GM23338 (cell line): ENCODE measurements at regions not wholly inside any gene's neighbourhood (a gene's known extent, or its start where the extent isn't known, plus 50 kb on each side); places are given as distances from the start of the nearest gene placed in this dataset.

Experiments
- ATAC-seq: fragments of 200-7000 bp; cut with Tn5 transposase; 3 replicates; pipeline ENCODE4 v1.9.1; 2020
- DNase-seq: peaks from one replicate; pipeline ENCODE4 v3.0.0-alpha.2; 2015; ENCODE audit warnings: low spot score
- H2AFZ ChIP-seq: fragments of 200-600 bp; sonication (generic); 2 replicates; pipeline ENCODE4 v1.8.0; 2016; ENCODE audit warnings: antibody characterized with exemption, mild to moderate bottlenecking, moderate library complexity
- H3F3A ChIP-seq: fragments of 200-600 bp; sonication (generic); replicated peaks from 2 replicates; pipeline ENCODE4 v1.8.0; 2017; ENCODE audit warnings: antibody characterized with exemption, mixed run types, low read depth
- H3K27ac ChIP-seq: fragments of 200-600 bp; sonication (generic); 2 replicates; pipeline ENCODE4 v1.6.1; 2016; ENCODE audit warnings: low read depth
- H3K27me3 ChIP-seq: fragments of 200-600 bp; sonication (generic); 2 replicates; pipeline ENCODE4 v1.8.0; 2016; ENCODE audit warnings: mild to moderate bottlenecking, mixed run types, moderate library complexity; ENCODE audit not compliant: insufficient read depth
- H3K36me3 ChIP-seq: fragments of 200-600 bp; sonication (generic); 2 replicates; pipeline ENCODE4 v1.8.0; 2016; ENCODE audit warnings: mild to moderate bottlenecking; ENCODE audit not compliant: insufficient read depth
- H3K4me1 ChIP-seq: fragments of 200-600 bp; sonication (generic); 2 replicates; pipeline ENCODE4 v1.8.0; 2016; ENCODE audit warnings: mild to moderate bottlenecking, moderate library complexity; ENCODE audit not compliant: insufficient read depth
- H3K4me2 ChIP-seq: fragments of 200-600 bp; sonication (generic); 2 replicates; pipeline ENCODE4 v1.7.1; 2017; ENCODE audit warnings: mixed run types
- H3K4me3 ChIP-seq: fragments of 200-600 bp; sonication (generic); 2 replicates; pipeline ENCODE4 v1.6.1; 2016; ENCODE audit warnings: mixed run types
- H3K79me2 ChIP-seq: fragments of 200-600 bp; sonication (generic); replicated peaks from 2 replicates; pipeline ENCODE4 v1.8.0; 2017; ENCODE audit warnings: mild to moderate bottlenecking; ENCODE audit not compliant: insufficient read depth
- H3K9me2 ChIP-seq: fragments of 200-600 bp; sonication (generic); 2 replicates; pipeline ENCODE4 v1.8.0; 2017; ENCODE audit not compliant: insufficient read depth
- H4K20me1 ChIP-seq: fragments of 200-600 bp; sonication (generic); replicated peaks from 2 replicates; pipeline ENCODE4 v1.8.0; 2017; ENCODE audit warnings: mild to moderate bottlenecking; ENCODE audit not compliant: insufficient read depth
- H3K27ac Mint-ChIP-seq: 2 replicates; pipeline ENCODE4 v1.8.0; 2020; ENCODE audit warnings: inconsistent platforms, mild to moderate bottlenecking, moderate library complexity, mixed read lengths
- H3K27me3 Mint-ChIP-seq: 3 replicates; pipeline ENCODE4 v1.8.0; 2022; ENCODE audit warnings: low read depth, mild to moderate bottlenecking, moderate library complexity, mixed read lengths, inconsistent platforms; ENCODE audit not compliant: insufficient read depth, poor library complexity
- H3K36me3 Mint-ChIP-seq: 3 replicates; pipeline ENCODE4 v1.8.0; 2021; ENCODE audit warnings: low read depth, mild to moderate bottlenecking, inconsistent platforms, moderate library complexity, mixed read lengths
- H3K4me1 Mint-ChIP-seq: 3 replicates; pipeline ENCODE4 v1.8.0; 2020; ENCODE audit warnings: mild to moderate bottlenecking, inconsistent platforms, mixed read lengths
- H3K4me3 Mint-ChIP-seq: 3 replicates; pipeline ENCODE4 v1.8.0; 2021; ENCODE audit warnings: moderate library complexity, mild to moderate bottlenecking, inconsistent platforms, mixed read lengths
- H3K9me3 Mint-ChIP-seq: 3 replicates; pipeline ENCODE4 v1.8.0; 2020; ENCODE audit warnings: moderate library complexity, mild to moderate bottlenecking, inconsistent platforms, mixed read lengths
- CREB1 ChIP-seq: fragments of 250-450 bp; sonication (Bioruptor Pico); IDR thresholded peaks from 2 replicates; pipeline ENCODE4 v1.5.0; 2020; ENCODE audit warnings: low read depth, mild to moderate bottlenecking, moderate library complexity
- CTCF ChIP-seq, 2 experiments: fragments of 200-600 bp in 1 of 2; sonication (generic) in 1 of 2; conservative IDR thresholded peaks; 2 replicates each; pipeline versions ENCODE4 v1.5.1 to v1.6.1; 2016 to 2017; ENCODE audit warnings: antibody characterized with exemption in 2 of 2, low read depth in 2 of 2, mild to moderate bottlenecking in 2 of 2, moderate library complexity in 1 of 2
- EZH2 ChIP-seq: fragments of 200-600 bp; sonication (generic); IDR thresholded peaks from one replicate; pipeline ENCODE4 v1.8.0; 2017; ENCODE audit warnings: antibody characterized with exemption, mild to moderate bottlenecking, low read depth; ENCODE audit not compliant: unreplicated experiment
- POLR2AphosphoS5 ChIP-seq: IDR thresholded peaks from 2 replicates; pipeline ENCODE4 v1.6.1; 2016; ENCODE audit warnings: antibody characterized with exemption, low read depth
- ZNF462 ChIP-seq: fragments of 250-450 bp; sonication (Bioruptor Pico); IDR thresholded peaks from 2 replicates; pipeline ENCODE4 v1.5.0; 2020; ENCODE audit warnings: mild to moderate bottlenecking, moderate library complexity

DNA sequence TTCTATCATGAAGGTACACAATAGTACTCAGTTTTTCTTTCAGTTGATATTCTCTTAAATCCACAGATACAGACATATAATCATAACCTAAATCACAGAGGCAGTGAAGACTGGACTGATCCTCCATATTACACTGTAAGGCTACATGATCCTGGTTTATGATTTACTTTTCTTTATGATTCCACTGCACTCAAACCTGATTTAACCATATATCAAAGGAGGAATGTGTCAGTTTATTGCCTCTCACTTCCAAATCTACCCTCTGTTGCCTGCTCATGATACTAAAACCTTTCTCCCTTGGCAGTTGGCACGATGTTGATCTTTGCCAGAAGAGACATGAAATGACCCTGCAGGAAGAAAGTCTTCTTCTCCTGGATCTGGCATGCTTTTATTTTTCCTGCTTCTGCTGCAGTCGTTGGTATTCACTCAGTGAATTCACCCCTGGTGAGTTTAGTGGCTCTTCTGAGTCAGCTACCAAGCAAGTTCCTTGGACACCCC lies 426.4 kb downstream of the MBD2 start:
- Mint-ChIP-seq H3K9me3 (peaks cover 3% of the 10 kb centered on the region; the same call in 2 of the 3 replicates), H3K4me3 (no peak overlapping the region), H3K36me3 (no peaks in the 10 kb centered on the region), H3K27me3 (no peaks in the 10 kb centered on the region), H3K4me1 (no peaks in the 10 kb centered on the region), H3K27ac (no peak overlapping the region)
- TF ChIP-seq EZH2 (no peak), CREB1 (CRISPR knock-in tag) (no peak), ZNF462 (CRISPR knock-in tag) (no peak), CTCF (conservative IDR thresholded peaks at IDR 0.05; ENCODE audit: low read depth in 2 of 2) (no peak), POLR2AphosphoS5 (no peak)
- ATAC-seq (no peak), DNase-seq (no peak)
- Histone ChIP-seq H3K9me2 (no peaks in the 10 kb centered on the region), H3K27me3 (no peaks in the 10 kb centered on the region), H3F3A (no peaks in the 10 kb centered on the region), H3K27ac (no peak overlapping the region), H3K4me2 (no peak overlapping the region), H3K79me2 (no peaks in the 10 kb centered on the region), H3K36me3 (no peaks in the 10 kb centered on the region), H3K4me1 (no peaks in the 10 kb centered on the region), H3K4me3 (no peak overlapping the region), H4K20me1 (no peaks in the 10 kb centered on the region), H2AFZ (peak overlapping the region; percentile 28; the same call in 1 of the 2 replicates)
